Body of pancreas (tissue), 4 donors: ENCODE measurements at regions not wholly inside any gene's neighbourhood (a gene's known extent, or its start where the extent isn't known, plus 50 kb on each side); places are given as distances from the start of the nearest gene placed in this dataset.

Experiments used
- ATAC-seq: fragments of 150-250 bp; one replicate; pipeline ENCODE4 v1.9.1; 2016
- DNase-seq, 4 donors: peaks; one replicate each; pipeline ENCODE4 v3.0.0-alpha.2; 2019
- H3K27ac ChIP-seq, 4 donors: fragments of 200-600 bp; sonication (generic); 1 replicate in 3 of 4; 2 replicates in 1 of 4; pipeline versions ENCODE4 v1.5.1 to v1.6.1; 2016 to 2019; ENCODE audit warnings: mild to moderate bottlenecking in 1 of 4, mixed read lengths in 1 of 4, moderate library complexity in 1 of 4
- H3K27me3 ChIP-seq, 2 donors: fragments of 200-600 bp; sonication (generic); one replicate each; pipeline ENCODE4 v1.6.0; 2016; ENCODE audit warnings: mild to moderate bottlenecking in 1 of 2
- H3K36me3 ChIP-seq, 2 donors: fragments of 200-600 bp; sonication (generic); replicated peaks in 1 of 2; 2 replicates each; pipeline ENCODE4 v1.5.1; 2016; ENCODE audit warnings: low read depth in 2 of 2; ENCODE audit not compliant: insufficient read depth in 1 of 2
- H3K4me1 ChIP-seq: fragments of 200-600 bp; sonication (generic); one replicate; pipeline ENCODE4 v1.6.0; 2016
- H3K4me3 ChIP-seq, 2 donors: fragments of 200-600 bp; sonication (generic); 1 replicate in 1 of 2; 2 replicates in 1 of 2; pipeline ENCODE4 v1.5.1; 2016 to 2019
- H3K9me3 ChIP-seq, 3 donors: fragments of 200-600 bp; sonication (generic); 1 replicate in 2 of 3; 2 replicates in 1 of 3; pipeline ENCODE4 v1.5.1; 2016
- CTCF ChIP-seq, 7 experiments: fragments of 450-650 bp in 4 of 7; fragments of 200-600 bp in 3 of 7; sonication (generic) in 3 of 7; IDR thresholded peaks; one replicate each; pipeline ENCODE4 v1.5.1; 2016 to 2019; ENCODE audit warnings: antibody characterized with exemption in 7 of 7
- POLR2A ChIP-seq, 3 donors: fragments of 450-650 bp; IDR thresholded peaks; one replicate each; pipeline ENCODE4 v1.6.1; 2016; ENCODE audit warnings: antibody characterized with exemption in 3 of 3, mild to moderate bottlenecking in 2 of 3
- WGBS, 2 donors: methylation state at CpG; one replicate each; pipeline ENCODE4 v1.1.5; 2017; 5-methylcytosine and 5-hydroxymethylcytosine counted together
- intact Hi-C: fragments of 100-400 bp; cut with DNase I; formaldehyde crosslinking; loops from one replicate; pipeline ENCODE4 v1.15.1; 2023

GRCh38 chr1:87250336-87250735 is 78.3 kb upstream of the LMO4 start:
- H3K4me1 ChIP-seq = no peaks in the 10 kb centered on the region
- H3K36me3 ChIP-seq = no peaks in the 10 kb centered on the region
- H3K9me3 ChIP-seq = no peaks in the 10 kb centered on the region
- no peak overlapping the region for H3K27ac ChIP-seq
- H3K4me3 ChIP-seq = no peak overlapping the region
- no peak for ATAC-seq
- no peak for DNase-seq
- intact Hi-C loops = no loop called here
- H3K27me3 ChIP-seq = no peaks in the 10 kb centered on the region
- no peak for TF ChIP-seq POLR2A (IDR thresholded peaks at IDR 0.05)
- TF ChIP-seq CTCF (IDR thresholded peaks at IDR 0.05) = no peak
- WGBS, 2 donors = 70 to 75% methylated on average over 5 of the region's 5 CpGs

DNA sequence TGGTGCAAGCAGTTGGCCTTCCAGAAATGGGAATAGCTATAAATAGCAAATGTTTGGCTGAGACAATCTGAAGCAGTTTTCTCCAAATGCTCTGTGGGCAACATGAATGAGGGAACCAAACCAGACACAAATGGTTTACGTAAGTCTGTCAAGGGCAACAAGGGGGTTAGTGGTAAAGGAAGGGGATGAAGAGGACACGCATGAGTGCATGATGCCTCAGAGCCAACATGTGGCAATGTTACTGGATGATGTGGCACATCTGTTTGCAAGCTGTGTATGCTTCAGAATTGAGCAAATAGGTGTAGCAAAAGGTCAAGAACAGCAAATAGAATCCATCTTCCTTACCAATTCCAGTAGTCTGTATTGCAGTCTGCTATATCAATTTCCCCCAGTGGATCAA is 76.3 kb upstream of the LMO4 start:
- WGBS, 2 donors = 65 to 74% methylated on average over 2 of the region's 2 CpGs
- Histone ChIP-seq H3K9me3 (no peaks in the 10 kb centered on the region), H3K36me3 (no peaks in the 10 kb centered on the region), H3K4me1 (no peaks in the 10 kb centered on the region), H3K27me3 (no peaks in the 10 kb centered on the region), H3K4me3 (no peak overlapping the region), H3K27ac (no peak overlapping the region)
- intact Hi-C loops = no loop called here
- TF ChIP-seq CTCF (IDR thresholded peaks at IDR 0.05) (no peak), POLR2A (IDR thresholded peaks at IDR 0.05) (no peak)
- DNase-seq = no peak
- ATAC-seq = peak; percentile 18

DNA sequence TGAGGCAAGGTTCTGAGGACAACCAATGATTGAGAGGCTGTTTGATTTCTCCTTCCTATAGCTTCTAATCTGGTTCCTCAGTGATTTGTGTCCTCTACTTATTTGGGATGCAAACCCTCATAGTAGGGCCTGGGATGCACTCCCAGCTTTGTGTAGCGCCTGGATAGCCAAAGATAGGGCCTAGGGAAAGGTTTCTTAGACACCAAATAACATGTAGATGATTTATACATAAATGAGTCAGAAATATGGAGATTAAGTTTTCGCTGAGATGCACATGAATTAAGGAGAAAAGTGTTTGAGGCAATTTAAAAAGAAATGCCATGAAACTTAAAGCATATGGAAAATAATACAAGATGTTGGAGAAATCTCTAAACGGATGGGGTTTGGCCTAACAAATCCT is 66.0 kb upstream of the LMO4 start:
- Histone ChIP-seq H3K36me3 (no peaks in the 10 kb centered on the region), H3K4me3 (no peak overlapping the region), H3K4me1 (no peaks in the 10 kb centered on the region), H3K9me3 (peaks cover 0 to 2% (median 0%) of the 10 kb centered on the region in 3 donors), H3K27me3 (no peaks in the 10 kb centered on the region), H3K27ac (no peak overlapping the region)
- DNase-seq (no peak), ATAC-seq (no peak)
- intact Hi-C loops = no loop called here
- TF ChIP-seq CTCF (IDR thresholded peaks at IDR 0.05) (no peak), POLR2A (IDR thresholded peaks at IDR 0.05) (no peak)
- 54 to 60% methylated on average over 3 of the region's 3 CpGs for WGBS, 2 donors

- WGBS, 2 donors = 52 to 60% methylated on average over 2 of the region's 2 CpGs
- Histone ChIP-seq H3K27ac (no peak overlapping the region), H3K4me3 (no peak overlapping the region), H3K27me3 (no peaks in the 10 kb centered on the region), H3K4me1 (no peaks in the 10 kb centered on the region), H3K36me3 (no peaks in the 10 kb centered on the region), H3K9me3 (peaks cover 0 to 2% (median 0%) of the 10 kb centered on the region in 3 donors)
- no peak for TF ChIP-seq CTCF (IDR thresholded peaks at IDR 0.05)
- no peak for TF ChIP-seq POLR2A (IDR thresholded peaks at IDR 0.05)
- DNase-seq = no peak
- intact Hi-C loops = no loop called here
- ATAC-seq = no peak
Measured at GRCh38 chr1:87263281-87263680, 65.4 kb upstream of the LMO4 start.

DNA sequence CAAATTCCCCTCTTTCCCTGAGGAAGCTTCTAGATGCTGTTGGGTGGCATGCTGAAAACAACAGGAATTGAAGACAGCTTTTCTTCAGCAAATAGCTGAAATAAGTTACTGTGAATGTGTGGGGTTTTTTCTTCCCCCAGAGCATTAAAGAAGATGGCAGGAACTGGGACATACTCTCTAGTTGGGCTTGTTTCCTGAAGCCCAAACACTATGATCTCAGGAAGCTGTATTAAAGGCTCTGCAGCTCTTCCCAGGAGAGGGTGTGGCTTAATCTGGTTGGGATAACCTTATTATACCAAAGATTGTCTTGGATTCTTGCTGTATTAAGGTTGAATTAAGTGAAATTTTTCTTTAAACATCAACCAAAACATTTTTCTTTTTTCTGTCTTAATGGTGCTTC is 64.9 kb upstream of the LMO4 start:
- Histone ChIP-seq H3K4me3 (no peak overlapping the region), H3K9me3 (peaks cover 0 to 2% (median 0%) of the 10 kb centered on the region in 3 donors), H3K4me1 (no peaks in the 10 kb centered on the region), H3K36me3 (no peaks in the 10 kb centered on the region), H3K27ac (no peak overlapping the region), H3K27me3 (no peaks in the 10 kb centered on the region)
- DNase-seq = no peak
- intact Hi-C loops = no loop called here
- no peak for ATAC-seq
- no peak for TF ChIP-seq CTCF (IDR thresholded peaks at IDR 0.05)
- TF ChIP-seq POLR2A (IDR thresholded peaks at IDR 0.05) = no peak
